Muscle layer of colon (tissue), 2 donors: ENCODE measurements at regions not wholly inside any gene's neighbourhood (a gene's known extent, or its start where the extent isn't known, plus 50 kb on each side); places are given as distances from the start of the nearest gene placed in this dataset.

ENCODE experiments used
- H3K27ac ChIP-seq: one replicate; pipeline ENCODE4 v1.7.0; 2013; ENCODE audit warnings: low read depth, mild to moderate bottlenecking, low read length, moderate library complexity
- H3K27me3 ChIP-seq, 2 donors: one replicate each; pipeline ENCODE4 v1.7.0; 2013; ENCODE audit warnings: low read length in 2 of 2, mild to moderate bottlenecking in 2 of 2; ENCODE audit not compliant: insufficient read depth in 2 of 2, control insufficient read depth in 1 of 2
- H3K36me3 ChIP-seq: one replicate; pipeline ENCODE4 v1.7.0; 2013; ENCODE audit warnings: mild to moderate bottlenecking, low read length; ENCODE audit not compliant: insufficient read depth
- H3K4me1 ChIP-seq: one replicate; pipeline ENCODE4 v1.7.0; 2013; ENCODE audit warnings: mild to moderate bottlenecking, low read length; ENCODE audit not compliant: insufficient read depth
- H3K4me3 ChIP-seq, 2 donors: one replicate each; pipeline ENCODE4 v1.7.0; 2013; ENCODE audit warnings: low read length in 2 of 2, low read depth in 1 of 2, mild to moderate bottlenecking in 1 of 2, moderate library complexity in 1 of 2
- H3K9ac ChIP-seq: one replicate; pipeline ENCODE4 v1.7.0; 2013; ENCODE audit warnings: low read length
- H3K9me3 ChIP-seq: one replicate; pipeline ENCODE4 v1.7.0; 2013; ENCODE audit warnings: mild to moderate bottlenecking, low read length
- donor health status: abdominal sarcoma.
- donor health status: Adenocarcinoma of cecum.

DNA sequence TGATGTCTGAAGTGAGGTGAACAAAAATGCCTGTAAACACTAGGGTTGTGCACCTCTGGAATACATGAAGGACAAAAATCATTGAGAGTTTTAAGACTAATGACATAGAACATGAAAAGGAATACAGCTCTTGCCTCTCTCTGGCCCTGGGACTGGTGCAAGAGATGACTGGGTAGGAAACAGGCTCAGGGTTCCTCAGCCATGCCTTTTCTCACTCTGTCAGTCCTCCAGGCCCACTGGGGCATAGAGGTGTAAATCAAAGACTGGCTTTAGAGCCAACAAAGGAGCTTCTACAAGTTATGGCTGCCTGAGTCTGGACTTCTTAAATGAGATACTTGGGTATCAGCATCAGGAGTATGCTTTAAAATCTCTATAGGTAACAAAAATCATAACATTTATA lies 554.7 kb upstream of the KCNMB2 start:
- Histone ChIP-seq H3K9me3 (no peaks in the 10 kb centered on the region), H3K4me1 (no peaks in the 10 kb centered on the region), H3K27ac (no peak overlapping the region), H3K4me3 (no peak overlapping the region), H3K36me3 (no peaks in the 10 kb centered on the region), H3K27me3 (no peaks in the 10 kb centered on the region), H3K9ac (no peak overlapping the region)

DNA sequence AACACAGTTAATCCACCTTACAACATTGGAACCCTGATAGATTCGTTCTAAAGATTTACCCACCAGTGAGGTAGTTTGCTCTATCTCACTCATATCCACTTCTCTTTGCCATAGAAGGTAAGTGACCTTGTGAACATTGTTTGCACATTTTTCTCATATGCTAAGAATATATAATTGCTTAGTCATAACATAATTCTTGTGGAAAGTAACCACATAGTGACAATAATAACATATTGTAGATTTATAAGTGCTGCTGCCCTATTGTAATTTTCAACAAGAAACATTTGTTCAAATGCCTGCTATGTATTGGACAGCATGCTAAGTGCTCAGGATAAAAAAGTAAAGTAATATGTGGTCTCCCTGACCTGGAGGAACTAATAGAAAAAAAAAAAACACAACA lies 554.2 kb upstream of the KCNMB2 start:
- no peaks in the 10 kb centered on the region for H3K4me1 ChIP-seq
- H3K27me3 ChIP-seq = no peaks in the 10 kb centered on the region
- no peak overlapping the region for H3K27ac ChIP-seq
- no peak overlapping the region for H3K9ac ChIP-seq
- H3K36me3 ChIP-seq = no peaks in the 10 kb centered on the region
- H3K4me3 ChIP-seq = no peak overlapping the region
- H3K9me3 ChIP-seq = no peaks in the 10 kb centered on the region

DNA sequence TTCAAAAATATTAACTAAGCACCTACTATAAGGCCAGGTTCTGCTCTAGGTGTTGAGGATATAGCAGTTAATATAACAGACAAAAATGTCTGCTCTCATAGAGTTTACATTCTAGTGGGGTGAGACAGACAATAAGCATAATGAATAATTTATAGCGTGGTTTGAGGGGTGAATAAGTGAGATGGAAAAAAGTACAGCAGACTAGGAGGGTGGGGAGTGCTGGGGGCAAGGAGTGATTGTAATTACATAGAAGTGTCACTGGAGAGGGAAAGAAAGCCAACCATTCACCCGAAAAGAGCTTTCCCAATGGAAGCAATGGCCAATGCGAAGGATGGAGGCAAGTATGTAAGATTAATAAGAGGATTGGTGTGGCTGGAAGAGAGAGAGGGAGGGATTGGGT lies 552.9 kb upstream of the KCNMB2 start:
- H3K36me3 ChIP-seq = no peaks in the 10 kb centered on the region
- no peak overlapping the region for H3K9ac ChIP-seq
- H3K4me1 ChIP-seq = no peaks in the 10 kb centered on the region
- H3K27me3 ChIP-seq = no peaks in the 10 kb centered on the region
- no peak overlapping the region for H3K4me3 ChIP-seq
- no peak overlapping the region for H3K27ac ChIP-seq
- no peaks in the 10 kb centered on the region for H3K9me3 ChIP-seq

DNA sequence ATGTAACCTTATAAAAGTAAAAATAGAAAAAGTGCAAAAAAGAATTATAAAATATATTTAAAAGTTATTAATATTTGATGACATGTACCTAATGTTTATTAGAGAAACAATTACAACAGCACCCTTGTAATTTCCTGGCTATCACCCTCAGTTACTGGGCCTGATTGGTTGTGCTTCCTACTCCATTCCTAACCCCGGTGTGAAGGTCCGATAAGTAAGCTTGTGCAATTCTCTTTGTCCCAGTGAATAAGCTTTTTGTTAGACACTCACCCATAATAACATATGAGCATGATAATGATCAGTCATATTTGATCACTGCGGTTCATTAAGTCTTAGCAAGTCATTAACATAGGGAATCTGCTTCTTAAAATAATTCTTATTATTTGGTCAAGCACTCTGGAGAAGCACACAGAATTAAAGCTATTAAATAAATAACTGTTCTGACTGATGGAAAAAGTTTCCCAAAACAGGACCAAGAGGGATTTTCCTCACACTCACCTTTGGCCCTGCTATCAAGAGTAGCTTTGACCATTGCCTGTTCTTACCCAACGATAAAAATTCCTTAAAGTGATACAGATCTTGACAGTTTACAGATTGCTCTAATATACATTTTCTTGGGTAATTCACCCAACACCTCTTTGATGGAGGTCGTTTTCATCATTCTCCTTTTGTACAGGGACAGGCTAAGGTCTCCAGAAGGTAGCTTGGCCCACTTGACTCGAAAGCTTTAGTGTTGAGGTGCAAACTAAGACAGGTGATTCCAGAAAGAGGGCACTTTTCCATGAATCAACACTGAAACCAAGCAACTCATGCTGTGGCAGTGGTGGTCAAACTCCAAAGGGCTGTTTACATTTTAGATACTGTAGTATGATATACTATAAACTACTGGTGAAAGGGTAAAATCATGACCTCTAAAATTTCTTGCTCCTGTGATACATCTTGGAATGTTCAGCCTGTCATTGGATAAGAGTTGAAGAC lies 543.0 kb upstream of the KCNMB2 start:
- Histone ChIP-seq H3K27ac (no peak overlapping the region), H3K36me3 (no peaks in the 10 kb centered on the region), H3K27me3 (no peaks in the 10 kb centered on the region), H3K4me1 (peaks cover 4% of the 10 kb centered on the region), H3K9ac (no peak overlapping the region), H3K4me3 (no peak overlapping the region), H3K9me3 (no peaks in the 10 kb centered on the region)

DNA sequence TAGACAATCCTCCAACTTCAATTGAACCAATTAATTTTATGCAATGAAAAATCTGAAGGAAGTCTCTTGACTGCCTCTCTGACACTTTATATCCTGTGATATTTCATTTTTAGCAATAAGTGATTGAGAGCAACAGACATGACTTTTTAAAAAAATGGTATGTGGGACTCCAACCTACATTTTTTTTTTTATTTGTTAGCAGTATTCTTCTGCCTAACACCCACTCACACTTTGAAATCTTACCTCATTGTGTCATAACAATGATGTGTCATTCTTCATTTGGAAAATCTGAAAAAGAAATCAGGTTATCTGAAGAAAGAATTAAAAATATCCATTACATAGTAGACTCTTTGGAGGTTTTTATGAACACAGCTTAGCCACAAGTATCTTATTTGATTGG lies 541.3 kb upstream of the KCNMB2 start:
- Histone ChIP-seq H3K9ac (no peak overlapping the region), H3K4me3 (no peak overlapping the region), H3K27ac (no peak overlapping the region), H3K36me3 (no peaks in the 10 kb centered on the region), H3K9me3 (no peaks in the 10 kb centered on the region), H3K4me1 (peaks cover 4% of the 10 kb centered on the region), H3K27me3 (no peaks in the 10 kb centered on the region)

DNA sequence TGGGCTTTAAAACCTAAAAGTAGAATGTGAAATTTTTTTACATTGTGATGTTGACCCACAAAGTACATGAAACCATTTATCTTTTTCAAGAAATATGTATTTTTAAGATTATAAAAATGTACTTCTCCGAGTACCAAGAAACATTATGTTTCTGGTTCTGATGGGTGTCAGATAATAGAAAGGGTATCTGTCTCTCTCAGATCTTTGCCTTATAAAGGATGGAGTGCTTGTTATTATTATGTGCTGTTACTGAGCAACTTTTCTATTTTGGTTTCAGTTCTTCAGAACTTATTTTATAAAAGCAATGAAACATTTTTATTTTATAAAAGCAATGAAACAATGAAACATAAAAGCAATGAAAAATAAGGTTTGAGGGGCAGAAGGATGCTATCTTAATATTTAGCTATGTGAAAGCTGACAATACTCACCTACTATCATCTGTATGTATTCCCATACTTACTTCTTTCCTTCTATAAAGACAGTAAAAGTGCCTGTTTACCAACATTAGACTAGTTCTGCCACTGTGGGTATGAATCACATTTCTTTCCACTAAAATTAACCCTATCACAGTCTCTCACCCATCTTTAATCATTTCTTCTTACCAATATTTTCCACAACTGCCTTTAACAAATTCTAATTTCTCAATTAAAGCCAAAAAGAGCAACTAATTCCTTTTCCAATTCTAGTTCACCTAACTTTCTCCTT lies 540.7 kb upstream of the KCNMB2 start:
- Histone ChIP-seq H3K4me3 (no peak overlapping the region), H3K9me3 (no peaks in the 10 kb centered on the region), H3K9ac (no peak overlapping the region), H3K4me1 (peaks cover 4% of the 10 kb centered on the region), H3K27ac (no peak overlapping the region), H3K27me3 (no peaks in the 10 kb centered on the region), H3K36me3 (no peaks in the 10 kb centered on the region)

DNA sequence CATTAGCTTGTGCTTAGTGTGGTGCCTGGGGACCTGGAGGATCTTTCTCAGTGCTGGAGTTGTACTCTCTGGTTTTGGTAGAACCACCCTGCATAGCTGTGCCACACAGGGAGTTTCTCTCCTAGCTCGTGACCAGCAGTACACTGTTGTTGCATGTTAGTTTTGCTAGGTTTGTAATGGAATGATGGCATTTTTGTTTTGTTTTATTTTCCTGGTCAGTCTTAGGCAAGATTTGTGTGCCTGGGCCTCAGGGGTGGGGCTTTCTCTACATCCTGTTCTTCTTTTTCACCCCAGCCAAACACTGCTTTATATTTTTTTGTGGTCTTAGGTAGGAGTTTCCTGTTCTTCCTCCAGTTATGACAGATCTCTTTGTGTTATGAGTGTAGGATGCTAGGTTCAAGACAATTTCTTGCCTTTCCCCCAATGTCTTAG lies 534.5 kb upstream of the KCNMB2 start:
- H3K4me3 ChIP-seq = no peak overlapping the region
- no peaks in the 10 kb centered on the region for H3K36me3 ChIP-seq
- H3K9ac ChIP-seq = no peak overlapping the region
- H3K4me1 ChIP-seq = no peaks in the 10 kb centered on the region
- H3K27me3 ChIP-seq = no peaks in the 10 kb centered on the region
- no peak overlapping the region for H3K27ac ChIP-seq
- no peaks in the 10 kb centered on the region for H3K9me3 ChIP-seq

DNA sequence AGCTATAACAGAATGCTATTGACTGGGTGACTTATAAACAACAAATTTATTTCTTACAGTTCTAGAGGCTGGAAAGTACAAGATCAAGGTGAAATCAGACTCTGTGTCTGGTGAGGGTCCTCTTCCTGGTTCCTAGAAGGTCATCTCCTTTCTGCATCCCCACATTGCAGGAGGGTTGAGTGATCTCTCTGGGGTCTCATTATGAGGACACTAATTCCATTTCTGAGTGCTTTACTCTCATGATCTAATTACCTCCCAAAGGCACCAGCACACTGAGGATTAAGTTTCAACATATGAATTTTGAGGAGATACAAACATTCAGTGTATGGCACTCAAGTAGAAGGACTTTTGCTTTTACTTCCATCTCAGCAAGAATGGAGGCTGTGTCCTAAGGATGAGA lies 534.1 kb upstream of the KCNMB2 start:
- no peaks in the 10 kb centered on the region for H3K36me3 ChIP-seq
- H3K9ac ChIP-seq = no peak overlapping the region
- no peaks in the 10 kb centered on the region for H3K9me3 ChIP-seq
- no peak overlapping the region for H3K4me3 ChIP-seq
- no peaks in the 10 kb centered on the region for H3K27me3 ChIP-seq
- H3K4me1 ChIP-seq = no peaks in the 10 kb centered on the region
- no peak overlapping the region for H3K27ac ChIP-seq

DNA sequence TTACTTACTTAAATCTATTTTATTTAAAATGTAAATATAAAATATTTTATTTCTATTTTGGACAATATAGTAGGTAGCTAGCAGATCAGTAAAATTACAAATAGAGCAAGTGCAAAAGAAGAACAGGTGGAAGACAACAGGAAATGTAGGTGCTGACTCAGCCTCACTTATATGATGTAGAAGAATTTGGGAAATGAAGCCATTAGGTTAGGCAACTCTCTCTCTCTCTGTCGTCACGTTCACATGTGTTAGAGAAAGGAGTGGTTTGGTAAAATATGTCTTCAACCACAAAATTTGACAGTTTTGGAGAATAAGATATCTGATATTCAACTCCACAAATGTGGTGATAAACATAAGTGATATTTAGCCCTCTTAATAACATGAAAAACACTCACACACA lies 532.5 kb upstream of the KCNMB2 start:
- Histone ChIP-seq H3K9ac (no peak overlapping the region), H3K4me3 (no peak overlapping the region), H3K27ac (no peak overlapping the region), H3K36me3 (no peaks in the 10 kb centered on the region), H3K4me1 (no peaks in the 10 kb centered on the region), H3K9me3 (no peaks in the 10 kb centered on the region), H3K27me3 (no peaks in the 10 kb centered on the region)

DNA sequence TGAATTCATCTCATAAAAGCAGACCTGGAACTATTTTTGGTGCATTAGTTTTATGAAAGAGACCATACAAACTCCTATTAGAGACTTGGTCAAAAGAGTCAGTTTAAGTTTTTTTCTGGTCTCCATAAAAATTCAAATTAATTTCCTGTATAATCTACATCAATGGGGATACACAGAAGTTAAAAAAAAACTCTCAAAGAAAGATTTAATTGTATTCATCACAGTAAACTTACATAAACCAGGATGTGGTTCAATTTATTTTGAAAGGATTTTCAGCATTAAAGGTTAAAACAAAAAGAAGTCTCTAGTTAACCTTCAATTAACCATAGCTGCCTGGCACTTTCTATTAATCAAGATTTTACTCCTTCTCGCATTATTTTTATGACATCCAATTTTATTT lies 530.3 kb upstream of the KCNMB2 start:
- H3K27me3 ChIP-seq = no peaks in the 10 kb centered on the region
- H3K27ac ChIP-seq = no peak overlapping the region
- H3K4me1 ChIP-seq = no peaks in the 10 kb centered on the region
- no peaks in the 10 kb centered on the region for H3K9me3 ChIP-seq
- no peaks in the 10 kb centered on the region for H3K36me3 ChIP-seq
- H3K4me3 ChIP-seq = no peak overlapping the region
- no peak overlapping the region for H3K9ac ChIP-seq

DNA sequence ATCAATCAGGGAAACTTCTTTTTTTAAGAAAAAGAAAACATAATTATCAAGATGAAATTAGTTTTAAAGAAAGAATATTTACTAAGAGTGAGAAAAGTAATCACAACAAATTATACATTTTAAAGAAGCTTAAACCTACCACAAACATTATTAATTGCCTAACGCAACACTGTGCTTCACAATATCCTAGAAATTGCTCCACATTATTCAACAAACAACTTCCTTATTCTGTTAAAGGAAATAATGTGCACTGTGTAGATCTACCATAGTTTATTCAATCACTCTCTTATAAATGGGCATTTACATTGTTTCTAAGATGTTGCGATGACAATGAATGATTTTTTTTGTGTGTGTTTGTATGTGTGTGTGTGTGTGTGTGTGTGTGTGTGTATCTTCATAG lies 525.9 kb upstream of the KCNMB2 start:
- Histone ChIP-seq H3K9me3 (no peaks in the 10 kb centered on the region), H3K4me1 (no peaks in the 10 kb centered on the region), H3K36me3 (no peaks in the 10 kb centered on the region), H3K4me3 (no peak overlapping the region), H3K27me3 (no peaks in the 10 kb centered on the region), H3K27ac (no peak overlapping the region), H3K9ac (no peak overlapping the region)
